ENCODE measurements at regions not wholly inside any gene's neighbourhood (a gene's known extent, or its start where the extent isn't known, plus 50 kb on each side); places are given as distances from the start of the nearest gene placed in this dataset.

- TF ChIP-seq CTCF (IDR thresholded peaks at IDR 0.05), result no peak
- no peak for TF ChIP-seq REST (IDR thresholded peaks at IDR 0.05; ENCODE audit: insufficient read depth in 1 of 2, low read depth in 2 of 2, low read length in 1 of 2)
- TF ChIP-seq TCF7L2 (IDR thresholded peaks at IDR 0.05; ENCODE audit: low read depth, low read length), result no peak
- TF ChIP-seq POLR2AphosphoS5 (IDR thresholded peaks at IDR 0.05; ENCODE audit: low read depth, low read length), result no peak
- TF ChIP-seq SIN3A (IDR thresholded peaks at IDR 0.05; ENCODE audit: borderline replicate concordance, insufficient read depth, low read depth, low read length), result no peak
- H3K27ac ChIP-seq (ENCODE audit: low read length), result no peak overlapping the region
- no TSS peak for BruUV-seq (replicated peaks)
- intact Hi-C loops (cut with micrococcal nuclease; ENCODE audit: unreplicated experiment), result no loop called here
- DNase-seq (ENCODE audit: low read depth, low spot score), result no peak
- in situ Hi-C loops (cut with HindIII; ENCODE audit: low pct_unique_long_range_greater_than_20kb, low sequenced_read_pairs), result no loop called here
- no peaks in the 10 kb centered on the region for H3K4me1 ChIP-seq (ENCODE audit: control insufficient read depth, insufficient read depth, low read length)
- POLR2A ChIA-PET, result no interaction called here
- CTCF ChIA-PET, result no interaction called here
- no peaks in the 10 kb centered on the region for H3K36me3 ChIP-seq (ENCODE audit: control insufficient read depth, insufficient read depth, low read length)
- ATAC-seq, result no peak
- no peak overlapping the region for H3K4me3 ChIP-seq (ENCODE audit: low read depth in 2 of 2, low read length in 2 of 2)
- no peaks in the 10 kb centered on the region for H3K27me3 ChIP-seq (ENCODE audit: control insufficient read depth, insufficient read depth, low read length)
- H3K9me3 ChIP-seq (ENCODE audit: control insufficient read depth, insufficient read depth, low read depth, low read length), result no peaks in the 10 kb centered on the region
Observed at GRCh38 chr9:115694991-115695390, 458.6 kb upstream of the PAPPA start.

- H3K36me3 ChIP-seq (ENCODE audit: control insufficient read depth, insufficient read depth, low read length), result no peaks in the 10 kb centered on the region
- no TSS peak for BruUV-seq (replicated peaks)
- TF ChIP-seq POLR2AphosphoS5 (IDR thresholded peaks at IDR 0.05; ENCODE audit: low read depth, low read length) (no peak), TCF7L2 (IDR thresholded peaks at IDR 0.05; ENCODE audit: low read depth, low read length) (no peak), REST (IDR thresholded peaks at IDR 0.05; ENCODE audit: insufficient read depth in 1 of 2, low read depth in 2 of 2, low read length in 1 of 2) (no peak), SIN3A (IDR thresholded peaks at IDR 0.05; ENCODE audit: borderline replicate concordance, insufficient read depth, low read depth, low read length) (no peak), CTCF (IDR thresholded peaks at IDR 0.05) (no peak)
- ChIA-PET CTCF (interaction anchor here (0.7 kb wide), 1 partner anchor 80 kb away, joined by 4 read pairs; no protein-coding TSS in a partner anchor), POLR2A (no interaction called here)
- no peak overlapping the region for H3K4me3 ChIP-seq (ENCODE audit: low read depth in 2 of 2, low read length in 2 of 2)
- in situ Hi-C loops (cut with HindIII; ENCODE audit: low pct_unique_long_range_greater_than_20kb, low sequenced_read_pairs), result no loop called here
- no peak for DNase-seq (ENCODE audit: low read depth, low spot score)
- no peak for ATAC-seq
- H3K9me3 ChIP-seq (ENCODE audit: control insufficient read depth, insufficient read depth, low read depth, low read length), result no peaks in the 10 kb centered on the region
- no peaks in the 10 kb centered on the region for H3K27me3 ChIP-seq (ENCODE audit: control insufficient read depth, insufficient read depth, low read length)
- intact Hi-C loops (cut with micrococcal nuclease; ENCODE audit: unreplicated experiment), result no loop called here
- no peaks in the 10 kb centered on the region for H3K4me1 ChIP-seq (ENCODE audit: control insufficient read depth, insufficient read depth, low read length)
- H3K27ac ChIP-seq (ENCODE audit: low read length), result no peak overlapping the region
Observed at GRCh38 chr9:115712981-115713380, 440.6 kb upstream of the PAPPA start.
